Endothelial cell of umbilical vein (primary cell): ENCODE measurements at regions not wholly inside any gene's neighbourhood (a gene's known extent, or its start where the extent isn't known, plus 50 kb on each side); places are given as distances from the start of the nearest gene placed in this dataset.

Experiments used
- BruUV-seq: library from RNA; stranded (reverse); fragments of 400-500 nt; replicated peaks from 2 replicates; lab custom pipeline; 2021; lab: Mats Ljungman, UMichigan
- CTCF ChIA-PET: fragments of 300-600, 350-600 bp; sonication (Branson Sonifier 250); formaldehyde crosslinking; loops from one replicate; lab custom pipeline; 2021; ENCODE audit warnings: antibody characterized with exemption, inconsistent platforms; lab: Charles Lee
- POLR2A ChIA-PET: fragments of 300-600, 350-600 bp; sonication (Branson Sonifier 250); formaldehyde crosslinking; loops from one replicate; lab custom pipeline; 2021; ENCODE audit warnings: antibody characterized with exemption, inconsistent platforms; lab: Charles Lee
- DNase-seq: peaks from one replicate; pipeline ENCODE4 v3.0.0-alpha.2; 2011; ENCODE audit warnings: low read depth, low spot score
- FAIRE-seq: peaks from 2 replicates; lab custom pipeline; 2011; peaks lifted over from hg19 to GRCh38; lab: Jason Lieb, UNC
- H2AFZ ChIP-seq: 2 replicates; pipeline ENCODE4 v1.6.0; 2012; ENCODE audit warnings: low read depth, low read length, control low read depth, inconsistent platforms
- H3K27ac ChIP-seq: 2 replicates; pipeline ENCODE4 v1.5.1; 2011; ENCODE audit warnings: low read depth, mild to moderate bottlenecking, control low read depth, low read length, moderate library complexity; ENCODE audit not compliant: insufficient read depth
- H3K27me3 ChIP-seq, 2 experiments: 2 replicates each; pipeline versions ENCODE4 v1.6.0 to v1.6.1; 2011; ENCODE audit warnings: low read length in 2 of 2, mixed read lengths in 1 of 2; ENCODE audit not compliant: control insufficient read depth in 2 of 2, insufficient read depth in 2 of 2
- H3K36me3 ChIP-seq, 2 experiments: 2 replicates in 1 of 2; 3 replicates in 1 of 2; pipeline ENCODE4 v1.5.1; 2011; ENCODE audit warnings: low read length in 2 of 2, mild to moderate bottlenecking in 1 of 2, moderate library complexity in 1 of 2; ENCODE audit not compliant: control insufficient read depth in 2 of 2, insufficient read depth in 2 of 2; ENCODE audit errors: extremely low read depth in 1 of 2
- H3K4me1 ChIP-seq: 3 replicates; pipeline ENCODE4 v1.5.1; 2011; ENCODE audit warnings: mild to moderate bottlenecking, low read length; ENCODE audit not compliant: control insufficient read depth, insufficient read depth; ENCODE audit errors: extremely low read depth
- H3K4me2 ChIP-seq: 2 replicates; pipeline ENCODE4 v1.6.1; 2011; ENCODE audit warnings: low read length, control low read depth, mixed read lengths; ENCODE audit not compliant: insufficient read depth
- H3K4me3 ChIP-seq, 3 experiments: fragments of 200-600 bp in 1 of 3; sonication (generic), shearing (Covaris generic) in 1 of 3; replicated peaks in 1 of 3; 2 replicates each; pipeline ENCODE4 v1.5.1; 2011 to 2016; ENCODE audit warnings: control low read depth in 3 of 3, low read length in 3 of 3, mild to moderate bottlenecking in 2 of 3, inconsistent platforms in 1 of 3, low read depth in 1 of 3, moderate library complexity in 1 of 3; ENCODE audit not compliant: insufficient read depth in 1 of 3
- H3K79me2 ChIP-seq: 2 replicates; pipeline ENCODE4 v1.6.0; 2012; ENCODE audit warnings: low read length, inconsistent platforms; ENCODE audit not compliant: control insufficient read depth, insufficient read depth
- H3K9ac ChIP-seq: replicated peaks from 2 replicates; pipeline ENCODE3; 2011; ENCODE audit warnings: low read length, control low read depth; ENCODE audit not compliant: insufficient read depth; ENCODE audit errors: extremely low read depth
- H3K9me1 ChIP-seq: replicated peaks from 3 replicates; pipeline ENCODE4 v1.6.0; 2011; ENCODE audit warnings: mild to moderate bottlenecking, low read length; ENCODE audit not compliant: control insufficient read depth, insufficient read depth; ENCODE audit errors: extremely low read depth
- H3K9me3 ChIP-seq: replicated peaks from 2 replicates; pipeline ENCODE4 v1.5.1; 2012; ENCODE audit warnings: low read length, inconsistent platforms; ENCODE audit not compliant: control insufficient read depth, insufficient read depth
- H4K20me1 ChIP-seq: replicated peaks from 2 replicates; pipeline ENCODE3; 2011; ENCODE audit warnings: mild to moderate bottlenecking, low read length; ENCODE audit not compliant: control insufficient read depth, insufficient read depth; ENCODE audit errors: extremely low read depth
- JUN ChIP-seq: IDR thresholded peaks from 2 replicates; pipeline ENCODE4 v1.6.1; 2011; ENCODE audit warnings: borderline replicate concordance, low read depth; ENCODE audit not compliant: insufficient read length, insufficient read depth
- MYC ChIP-seq: IDR thresholded peaks from one replicate; pipeline ENCODE4 v1.6.1; 2011; ENCODE audit warnings: mild to moderate bottlenecking, low read depth, low read length
- dilution Hi-C: fragments of 300-500 bp; cut with MboI; formaldehyde crosslinking; loops from one replicate; pipeline ENCODE4 v1.15.0; 2019; ENCODE audit warnings: low sequenced_read_pairs; ENCODE audit not compliant: extremely low pct_ligation_motif_present
- intact Hi-C: fragments of 100-400 bp; cut with micrococcal nuclease; formaldehyde crosslinking; loops from one replicate; pipeline ENCODE4 v1.10.0; 2022

DNA sequence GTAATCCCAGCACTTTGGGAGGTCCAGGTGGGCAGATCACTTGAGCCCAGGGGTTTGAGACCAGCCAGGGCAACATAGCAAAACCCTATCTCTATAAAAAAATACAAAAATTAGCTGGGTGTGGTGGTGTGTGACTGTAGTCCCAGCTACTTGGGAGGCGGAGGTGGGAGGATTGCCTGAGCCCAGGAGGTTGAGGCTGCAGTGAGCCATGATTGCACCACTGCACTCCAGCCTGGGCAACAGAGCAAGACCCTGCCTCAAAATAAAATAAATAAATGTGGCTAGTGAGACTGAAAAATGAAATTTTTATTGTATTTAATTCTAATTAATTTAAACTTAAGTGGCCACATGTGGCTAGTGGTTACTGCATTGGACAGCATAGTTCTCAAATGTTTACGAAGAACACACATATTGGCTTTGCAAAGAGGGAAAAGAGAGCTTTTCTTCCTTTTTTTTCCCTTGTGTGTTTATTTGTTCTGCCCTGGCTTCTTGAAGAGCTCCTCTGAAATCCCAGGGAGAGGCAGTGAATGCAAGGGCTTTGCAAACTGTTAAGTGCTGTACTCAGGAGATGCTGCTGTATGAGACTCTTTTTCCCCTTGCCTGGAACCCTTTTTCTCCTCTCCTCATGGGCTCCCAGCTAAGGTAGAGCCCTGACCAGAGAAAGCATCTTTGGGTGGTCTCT, 59.0 kb upstream of the RPL11 start:
- DNase-seq (no peak), FAIRE-seq (no peak)
- CTCF ChIA-PET: interaction anchor here (2.8 to 14.7 kb wide), 3 partner anchors 30 to 81 kb away, joined by 13 to 1069 read pairs (median 19); partner anchors contain the start of gene ID3
- Histone ChIP-seq H3K9me1 (no peaks in the 10 kb centered on the region), H3K27me3 (no peaks in the 10 kb centered on the region), H4K20me1 (no peaks in the 10 kb centered on the region), H3K4me3 (no peak overlapping the region), H3K36me3 (no peaks in the 10 kb centered on the region), H3K9ac (no peak overlapping the region), H3K27ac (no peak overlapping the region), H3K79me2 (no peaks in the 10 kb centered on the region), H2AFZ (no peak overlapping the region), H3K4me1 (no peaks in the 10 kb centered on the region), H3K9me3 (no peaks in the 10 kb centered on the region), H3K4me2 (no peak overlapping the region)
- intact Hi-C loops (loop anchor here (10.0 kb wide), 1 partner anchor 658 kb away; the partner anchor contains the start of gene LACTBL1), dilution Hi-C loops (no loop called here)
- no TSS peak for BruUV-seq
- no peak for TF ChIP-seq JUN
- POLR2A ChIA-PET: no interaction called here

DNA sequence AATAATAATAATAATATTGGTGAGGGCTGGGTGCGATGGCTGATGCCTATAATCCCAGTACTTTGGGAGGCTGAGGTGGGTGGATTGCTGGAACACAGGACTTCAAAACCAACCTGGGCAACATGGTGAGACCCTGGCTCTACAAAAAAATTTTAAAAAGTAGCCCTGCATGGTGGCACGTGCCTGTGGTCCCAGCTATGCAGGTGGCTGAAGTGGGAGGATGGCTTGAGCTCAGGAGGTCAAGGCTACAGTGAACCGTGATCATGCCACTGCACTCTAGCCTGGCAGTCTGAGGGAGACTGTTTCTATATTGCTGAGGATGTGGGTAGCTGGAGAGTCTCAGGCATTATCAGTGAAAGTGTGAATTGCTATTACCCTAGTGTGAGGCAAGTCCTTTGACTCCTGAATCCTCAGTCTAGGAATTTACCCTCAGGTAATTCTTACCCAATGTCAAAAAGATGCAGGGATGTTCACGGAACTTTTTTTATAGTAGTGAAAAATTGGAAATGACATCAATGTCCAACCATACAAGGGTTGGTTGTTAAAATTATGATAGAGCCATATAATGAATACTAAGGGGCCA, 61.8 kb upstream of the RPL11 start:
- H3K36me3 ChIP-seq: no peaks in the 10 kb centered on the region
- no peaks in the 10 kb centered on the region for H3K9me1 ChIP-seq
- FAIRE-seq (no peak), DNase-seq (no peak)
- BruUV-seq: no TSS peak
- H4K20me1 ChIP-seq: no peaks in the 10 kb centered on the region
- no peaks in the 10 kb centered on the region for H3K9me3 ChIP-seq
- no peak overlapping the region for H2AFZ ChIP-seq
- dilution Hi-C loops (no loop called here), intact Hi-C loops (loop anchor here (10.0 kb wide), 1 partner anchor 655 kb away; the partner anchor contains the start of gene LACTBL1)
- ChIA-PET CTCF (interaction anchor here (14.7 kb wide), 1 partner anchor 79 kb away, joined by 1069 read pairs; the partner anchor contains the start of gene ID3), POLR2A (no interaction called here)
- no peaks in the 10 kb centered on the region for H3K4me1 ChIP-seq
- H3K9ac ChIP-seq: no peak overlapping the region
- no peak overlapping the region for H3K4me2 ChIP-seq
- H3K27ac ChIP-seq: no peak overlapping the region
- H3K79me2 ChIP-seq: no peaks in the 10 kb centered on the region
- TF ChIP-seq MYC: no peak
- no peaks in the 10 kb centered on the region for H3K27me3 ChIP-seq
- H3K4me3 ChIP-seq: no peak overlapping the region
